HG03432 (cell line): ENCODE measurements at regions not wholly inside any gene's neighbourhood (a gene's known extent, or its start where the extent isn't known, plus 50 kb on each side); places are given as distances from the start of the nearest gene placed in this dataset.

Experiments
- ATAC-seq: cut with Tn5 transposase; IDR thresholded peaks from one replicate; pipeline ENCODE4 v1.9.1; 2021; ENCODE audit warnings: mild to moderate bottlenecking, moderate library complexity; ENCODE audit not compliant: unreplicated experiment

DNA sequence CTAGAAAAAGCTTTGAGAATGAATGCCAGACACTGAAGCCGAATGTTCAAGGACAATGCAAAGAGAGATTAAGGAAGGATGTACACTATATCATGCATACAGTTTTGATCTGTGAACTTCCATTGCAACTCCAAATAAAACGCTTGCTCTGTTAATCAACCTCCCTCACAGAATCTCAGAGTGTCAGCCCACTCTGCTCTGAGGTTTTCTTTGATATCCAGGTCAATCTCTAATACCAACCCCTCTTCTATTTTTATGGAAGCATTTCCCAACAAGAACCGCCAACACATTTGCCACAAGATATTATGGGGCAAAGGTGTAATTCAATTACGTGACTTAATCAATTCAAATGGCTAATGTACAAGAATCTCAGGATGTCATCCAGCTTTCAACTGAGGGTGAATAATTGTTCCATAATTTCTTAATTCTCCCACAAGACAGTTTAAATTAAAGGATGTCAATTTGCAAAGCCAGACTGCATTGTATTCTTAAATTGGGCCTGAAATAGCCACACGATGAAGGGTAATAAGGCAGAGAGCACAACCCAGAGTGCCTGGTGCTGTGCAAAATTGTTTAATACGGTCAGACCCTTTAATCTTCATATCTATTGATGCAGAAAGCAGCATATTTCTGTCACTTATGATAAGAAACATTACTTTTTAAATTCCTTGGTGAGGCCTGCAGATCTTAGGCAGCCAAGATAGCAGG lies 459.2 kb upstream of the DAB1 start:
- no peak for ATAC-seq

DNA sequence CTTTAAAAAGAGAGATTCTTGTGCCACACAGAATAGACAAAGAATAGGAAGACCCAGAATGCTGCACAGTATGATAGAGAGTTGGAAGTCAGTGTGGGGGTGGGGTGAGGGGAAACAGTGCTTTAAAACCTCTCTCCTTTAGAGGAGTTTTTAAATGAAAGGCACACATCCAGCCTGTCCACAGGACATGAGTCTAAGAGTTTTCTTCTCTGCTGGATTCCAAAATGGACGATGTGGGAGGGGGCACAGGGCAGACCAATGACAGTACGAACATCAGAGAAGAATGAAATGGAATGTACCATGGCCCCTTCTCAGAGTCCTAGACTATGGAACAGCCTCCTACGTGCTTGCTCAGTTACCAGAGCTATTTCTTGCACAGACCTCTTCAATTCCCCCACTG lies 458.2 kb upstream of the DAB1 start:
- no peak for ATAC-seq

DNA sequence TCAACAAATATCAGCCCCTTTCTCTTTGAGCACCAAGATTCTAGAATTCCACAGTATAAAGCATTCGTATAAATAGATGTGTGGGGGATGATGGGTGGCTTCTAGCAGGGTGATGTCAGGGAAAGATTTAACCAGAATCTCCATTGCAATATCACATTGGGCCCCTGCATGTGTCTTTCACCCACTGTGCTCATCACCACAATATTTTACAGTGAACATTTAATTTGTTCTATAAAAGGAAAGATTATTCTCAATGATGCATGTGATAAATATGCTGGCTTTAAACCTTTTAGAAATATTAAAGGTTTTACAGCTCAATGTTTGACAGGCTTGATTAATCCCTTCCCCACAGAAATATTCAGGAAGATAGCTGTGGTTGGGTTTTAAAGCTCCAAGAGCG lies 457.8 kb upstream of the DAB1 start:
- ATAC-seq: no peak

DNA sequence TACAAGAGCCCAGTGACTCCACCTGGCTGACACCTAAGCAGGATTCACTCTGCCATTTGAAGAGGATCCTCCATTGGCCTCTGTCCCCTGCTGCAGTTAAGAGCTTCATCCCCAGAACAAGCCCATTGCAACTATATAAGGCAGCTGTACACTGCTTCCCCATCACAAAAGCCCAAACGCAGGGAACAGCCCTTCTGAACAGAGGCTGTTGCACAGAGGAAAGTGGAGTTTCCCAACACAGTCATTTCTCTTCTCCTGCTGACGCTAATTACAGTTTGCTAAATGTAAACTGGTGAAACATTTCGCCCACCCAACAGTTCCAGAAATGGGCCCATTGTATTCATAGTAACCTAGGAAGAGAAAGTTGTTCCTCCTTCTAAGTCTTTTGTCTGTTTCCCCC lies 455.8 kb upstream of the DAB1 start:
- no peak for ATAC-seq

DNA sequence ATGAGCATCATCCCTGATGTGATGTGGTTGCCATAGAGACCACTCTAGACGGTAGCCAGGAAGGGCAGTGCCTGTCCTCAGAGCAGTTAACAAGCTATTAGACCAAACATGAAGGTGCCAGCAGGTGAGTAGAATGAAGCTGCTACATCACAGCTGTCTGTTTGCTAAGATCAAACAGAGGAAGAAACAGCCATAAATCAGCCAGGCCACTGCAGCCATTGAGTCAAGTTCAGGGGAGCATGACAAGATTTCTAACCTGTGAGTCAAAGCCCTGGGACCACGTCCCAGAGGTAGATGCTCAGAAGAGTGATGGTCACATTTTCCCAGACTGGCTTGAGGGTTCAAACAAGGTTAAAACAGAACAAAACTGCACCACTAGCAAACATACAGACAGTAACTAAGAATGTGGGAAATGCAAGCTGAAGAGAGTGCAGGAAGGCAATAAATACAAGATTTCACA lies 450.6 kb upstream of the DAB1 start:
- no peak for ATAC-seq

DNA sequence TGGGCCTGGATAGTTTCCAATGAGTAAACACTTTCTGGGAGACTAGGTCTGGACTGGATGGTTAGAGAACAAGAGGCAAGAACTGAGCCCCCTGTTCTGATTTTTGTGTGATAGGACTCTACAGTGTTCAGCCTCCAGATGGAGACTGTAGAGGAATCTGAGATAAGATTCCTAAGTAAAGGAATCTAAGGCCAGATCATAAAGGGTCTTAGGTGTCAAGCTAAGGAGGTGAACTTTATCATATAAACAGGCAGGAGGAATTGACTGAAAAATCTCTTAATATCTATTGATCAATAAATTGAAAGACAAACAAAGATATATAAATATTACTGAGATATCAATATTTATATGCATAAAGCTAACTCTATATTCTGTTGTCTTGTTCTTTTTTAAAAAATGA lies 449.1 kb upstream of the DAB1 start:
- no peak for ATAC-seq

DNA sequence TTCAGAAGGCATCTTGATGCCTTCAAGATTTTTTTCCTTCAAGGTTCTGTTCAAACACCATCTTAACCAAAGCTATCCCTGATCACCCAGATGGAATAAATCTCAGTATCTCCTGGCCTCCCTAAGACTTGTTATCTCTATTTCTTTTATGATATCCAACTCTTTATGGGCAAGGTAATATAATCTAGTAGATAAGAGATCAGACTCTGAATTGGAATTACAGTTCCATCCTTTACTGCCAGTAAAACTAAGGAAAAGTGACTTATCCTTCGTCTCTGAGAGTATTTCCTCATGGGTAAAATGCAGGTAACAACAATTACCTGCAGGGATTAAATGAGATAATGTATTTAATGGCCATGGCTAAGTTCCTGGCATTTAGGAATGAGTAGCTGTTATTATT lies 445.0 kb upstream of the DAB1 start:
- ATAC-seq: no peak

DNA sequence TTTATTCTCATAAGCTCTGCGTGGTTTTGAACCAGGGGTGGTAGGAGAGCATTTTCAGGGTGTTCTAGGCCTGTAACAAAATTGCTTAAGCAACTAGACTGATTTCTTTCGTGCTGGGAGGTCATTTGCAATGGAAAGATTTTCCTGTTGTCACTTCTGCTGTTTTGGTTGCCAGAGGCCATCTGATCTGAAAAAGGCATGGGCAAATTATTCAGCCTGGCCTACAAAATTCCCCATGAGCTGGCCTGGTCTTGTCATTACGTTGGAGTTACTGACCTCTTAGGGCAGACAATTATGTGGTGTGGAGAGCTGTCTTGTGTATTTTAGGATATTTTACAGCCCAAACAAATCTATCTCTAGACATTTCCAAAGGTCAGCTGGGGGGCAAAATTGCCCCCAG lies 444.4 kb upstream of the DAB1 start:
- no peak for ATAC-seq

DNA sequence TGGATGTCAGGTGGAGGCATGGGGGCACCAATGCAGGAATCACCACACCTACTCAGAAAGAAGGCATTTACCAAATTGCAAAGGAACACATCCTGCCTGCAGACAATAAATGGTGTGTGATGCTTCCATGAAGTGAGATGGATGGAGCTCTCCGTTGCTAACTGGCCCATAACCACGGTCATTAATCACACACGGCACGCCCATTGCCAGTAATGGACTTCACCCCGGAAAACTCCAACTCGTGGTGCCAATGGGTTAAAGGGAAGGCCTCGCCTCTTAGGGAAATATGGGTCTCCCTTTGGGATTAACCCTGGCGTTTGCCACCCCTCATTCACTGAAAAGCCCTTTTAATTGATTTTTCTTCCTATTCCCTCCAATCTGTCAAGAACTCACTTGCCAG lies 443.1 kb upstream of the DAB1 start:
- no peak for ATAC-seq

DNA sequence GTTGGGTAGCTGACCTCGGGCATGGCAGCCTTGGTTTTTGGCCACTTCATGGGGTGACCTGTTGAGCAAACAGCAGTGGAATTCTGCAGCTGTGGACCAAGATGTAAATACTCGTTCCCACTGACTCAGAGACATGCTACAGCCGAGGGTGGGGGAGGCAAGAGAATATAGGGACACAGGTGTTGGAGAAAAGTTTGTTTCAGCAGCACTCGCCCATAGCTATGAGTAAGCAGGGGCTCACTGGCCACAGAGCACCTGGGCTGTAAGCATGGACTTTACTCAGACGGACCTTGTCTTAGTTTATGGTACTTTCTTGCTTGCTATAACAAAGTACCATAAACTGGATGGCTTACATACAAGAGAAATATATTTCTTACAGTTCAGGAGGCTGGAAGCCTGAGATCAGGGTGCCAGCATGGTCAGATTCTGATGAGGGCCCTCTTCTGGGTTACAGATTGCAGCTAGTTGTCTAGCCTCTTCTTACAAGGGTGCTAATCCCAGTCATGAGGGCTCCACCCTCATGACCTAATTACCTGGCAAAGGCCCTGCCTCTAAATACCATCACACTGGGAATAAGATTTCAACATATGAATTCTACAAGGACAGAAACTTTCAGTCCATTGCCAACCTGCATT lies 437.2 kb upstream of the DAB1 start:
- no peak for ATAC-seq

DNA sequence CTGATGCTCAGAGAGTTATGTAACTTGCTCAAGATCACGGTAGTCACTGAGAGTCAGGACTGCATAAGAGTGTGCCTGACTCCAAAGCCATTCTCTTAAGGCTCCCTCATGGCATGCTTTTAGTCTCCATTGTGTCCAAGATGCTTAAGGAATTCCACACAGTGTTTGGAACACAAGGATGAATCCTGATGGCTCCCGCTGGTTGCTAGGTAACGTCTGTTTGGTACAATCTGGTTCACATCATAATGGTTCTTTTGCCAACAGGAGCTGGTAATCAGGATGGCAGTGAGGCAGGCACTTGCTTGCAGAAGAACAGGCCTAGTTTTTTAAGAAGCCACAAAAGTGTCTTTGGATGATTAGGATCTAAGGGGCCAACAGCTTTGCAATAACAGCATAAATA lies 436.5 kb upstream of the DAB1 start:
- ATAC-seq: no peak

DNA sequence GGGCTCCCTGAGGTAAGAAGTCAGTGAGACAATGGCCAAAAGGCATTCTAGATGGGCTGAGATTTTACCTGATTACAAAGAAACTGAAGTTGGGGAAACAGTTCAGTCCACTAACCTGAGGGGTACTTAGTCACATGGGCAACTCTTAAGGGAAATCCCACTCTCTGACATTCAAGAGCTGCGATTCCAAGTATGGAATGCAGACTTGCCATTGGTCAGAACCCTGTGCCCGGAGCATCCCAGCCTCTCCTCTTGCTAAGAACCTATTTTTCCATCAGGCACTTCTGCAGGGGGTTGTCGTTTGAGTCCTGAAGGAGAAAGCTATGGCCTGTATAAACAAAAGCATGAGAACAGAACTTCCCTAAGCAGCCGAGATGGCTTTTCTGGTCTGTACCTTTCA lies 434.9 kb upstream of the DAB1 start:
- no peak for ATAC-seq

DNA sequence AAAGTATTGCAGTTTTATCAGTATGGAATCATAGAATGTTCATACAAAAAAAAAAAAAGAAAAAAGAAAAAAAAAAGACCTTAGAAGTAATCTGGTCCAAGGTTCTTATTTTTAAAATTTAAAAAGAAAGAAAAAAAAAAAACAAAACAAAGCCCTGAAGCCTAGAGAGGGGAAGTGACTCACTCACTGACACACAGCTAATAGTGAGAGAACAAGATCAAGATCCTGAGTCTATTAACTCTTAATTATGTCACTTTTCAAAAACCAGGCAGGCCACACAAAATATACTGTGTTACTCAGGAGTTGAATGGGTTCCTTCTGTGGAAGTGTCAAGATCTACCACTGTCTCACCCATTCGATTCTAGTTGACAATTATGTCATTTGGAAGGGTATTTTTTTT lies 433.9 kb upstream of the DAB1 start:
- no peak for ATAC-seq

DNA sequence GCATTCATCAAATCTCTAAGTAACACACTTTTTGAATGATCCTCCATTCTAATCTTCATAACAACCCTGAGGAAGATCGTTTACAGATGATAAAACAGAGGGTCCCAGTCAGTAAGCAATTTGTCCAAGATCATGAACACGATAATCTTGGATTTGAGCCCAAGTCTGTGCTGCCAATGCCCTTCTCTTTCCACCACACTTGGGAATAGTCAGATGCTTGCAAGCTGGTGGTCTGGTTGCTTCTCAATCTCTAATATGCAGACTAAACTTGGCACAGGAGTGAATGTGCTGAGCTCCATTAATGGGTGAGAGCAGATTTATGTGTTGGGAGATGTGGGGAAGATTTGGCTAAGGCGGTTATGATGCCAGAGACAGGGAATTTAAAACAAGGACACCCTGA lies 430.6 kb upstream of the DAB1 start:
- ATAC-seq: no peak

DNA sequence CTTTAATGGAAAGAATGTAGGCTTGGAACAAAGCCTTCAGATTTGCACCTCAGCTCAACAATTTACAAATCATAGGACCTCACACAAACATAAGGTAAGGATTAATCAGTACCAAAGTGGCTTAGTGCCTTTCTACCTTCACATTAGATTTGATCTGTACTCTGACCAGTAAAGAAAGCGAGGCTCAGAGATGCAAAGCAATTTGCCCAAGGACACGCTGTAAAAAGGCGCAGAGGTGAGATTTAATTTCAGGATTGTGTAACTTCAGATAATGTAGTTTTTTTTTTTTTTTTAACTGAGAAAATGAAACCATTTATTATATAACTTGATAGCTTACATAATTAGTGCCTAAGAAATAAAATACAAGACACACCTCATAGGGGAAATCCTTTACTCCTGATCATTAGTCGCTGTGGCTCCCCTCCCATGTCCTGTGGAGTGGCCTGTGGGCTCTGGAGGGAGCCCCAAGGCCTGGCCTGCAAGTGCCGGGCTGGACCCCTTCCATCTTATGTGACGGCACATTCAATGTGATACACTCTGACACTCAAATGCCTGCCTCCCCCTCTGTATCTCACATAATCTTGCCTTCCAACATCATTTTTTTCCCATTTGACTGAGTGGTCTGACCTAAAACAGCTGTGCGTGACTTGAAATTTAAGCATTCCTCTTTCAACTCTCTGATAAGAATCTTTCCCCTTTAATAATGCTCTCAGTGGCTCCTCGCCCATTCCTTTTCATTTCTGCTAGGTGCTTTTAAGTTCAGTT lies 426.5 kb upstream of the DAB1 start:
- no peak for ATAC-seq

DNA sequence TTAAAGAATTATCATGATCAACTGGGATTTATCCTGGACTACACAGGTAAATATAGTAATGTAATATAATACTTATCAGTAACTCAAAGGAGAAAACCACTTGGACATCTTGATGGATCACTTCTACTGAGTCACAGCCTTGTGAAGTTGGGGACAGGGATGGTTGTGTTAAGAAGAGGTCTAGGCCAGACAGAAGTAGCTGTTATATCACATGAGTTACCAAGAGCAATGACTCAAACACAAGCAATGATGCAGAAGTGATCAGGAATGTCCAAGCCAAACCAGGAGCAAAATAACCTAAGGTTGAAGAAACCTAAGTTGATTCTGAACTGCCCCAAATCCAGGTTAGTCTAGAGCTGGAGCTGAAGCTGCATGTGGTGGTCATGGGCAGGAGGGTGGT lies 424.5 kb upstream of the DAB1 start:
- no peak for ATAC-seq

DNA sequence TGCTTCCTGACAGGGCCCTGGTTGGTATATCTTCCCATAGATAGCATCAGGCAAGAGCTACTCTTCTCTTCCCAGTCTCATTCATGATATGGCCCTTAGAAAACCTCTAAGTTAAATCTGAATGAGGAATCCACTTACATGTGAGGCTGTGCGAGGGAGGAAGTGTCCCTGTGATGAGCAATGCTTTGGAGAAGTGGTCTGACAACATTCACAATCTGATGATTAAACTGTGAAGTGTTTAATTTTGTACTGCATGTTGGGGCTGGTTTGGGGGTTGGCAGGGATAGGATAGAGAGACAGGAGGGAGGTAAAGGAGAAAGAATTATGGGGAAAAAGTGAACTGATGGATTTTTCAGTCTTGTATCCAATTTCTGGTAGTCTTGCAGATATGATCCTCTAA lies 421.2 kb upstream of the DAB1 start:
- ATAC-seq: no peak

DNA sequence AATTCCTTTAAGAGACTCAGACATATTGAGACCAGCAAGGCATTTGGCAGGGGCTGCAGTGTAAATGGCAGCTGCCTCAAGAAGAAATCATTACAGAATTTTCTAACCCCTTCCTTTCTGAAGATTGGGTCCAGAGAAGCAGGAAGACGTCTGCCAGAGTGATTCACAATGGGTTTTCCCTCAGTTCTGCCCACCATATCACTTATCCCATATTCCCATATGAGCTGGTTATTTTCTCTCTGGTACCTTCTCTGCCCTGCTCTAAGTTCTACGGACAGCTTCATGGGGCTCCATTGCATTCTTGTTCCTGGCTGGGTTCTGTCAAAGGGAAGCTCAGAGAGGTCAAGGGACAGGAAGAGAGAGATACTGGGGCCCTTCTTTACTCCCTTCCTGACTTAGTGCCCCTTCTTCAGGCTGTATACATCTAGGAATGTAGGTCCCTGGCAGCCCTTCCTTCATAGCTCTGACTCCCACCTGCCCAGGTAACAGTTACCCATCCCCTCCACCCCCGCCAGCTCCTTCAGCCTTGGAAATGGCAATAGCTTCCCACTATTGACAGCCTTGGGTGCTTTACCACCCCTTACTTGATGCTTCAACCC lies 420.6 kb upstream of the DAB1 start:
- ATAC-seq: no peak

DNA sequence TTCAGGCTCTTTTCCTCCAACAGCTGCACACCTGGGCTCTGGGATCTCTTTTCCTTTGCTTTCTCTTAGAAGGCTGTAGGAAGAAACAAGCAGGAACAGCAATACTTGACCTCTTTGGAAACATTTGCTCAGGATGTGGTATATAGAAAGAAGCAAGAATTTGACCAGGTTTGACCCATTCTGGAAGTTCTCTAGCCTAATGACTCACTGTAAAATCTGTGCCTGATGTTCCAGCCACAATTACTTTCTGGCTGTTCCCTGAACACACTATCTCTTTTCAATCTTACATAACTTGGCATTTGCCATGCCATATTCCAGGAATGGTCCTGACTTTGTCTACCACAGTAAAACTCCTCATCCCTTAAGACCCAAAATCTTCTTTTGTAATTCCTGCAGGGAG lies 419.9 kb upstream of the DAB1 start:
- no peak for ATAC-seq

DNA sequence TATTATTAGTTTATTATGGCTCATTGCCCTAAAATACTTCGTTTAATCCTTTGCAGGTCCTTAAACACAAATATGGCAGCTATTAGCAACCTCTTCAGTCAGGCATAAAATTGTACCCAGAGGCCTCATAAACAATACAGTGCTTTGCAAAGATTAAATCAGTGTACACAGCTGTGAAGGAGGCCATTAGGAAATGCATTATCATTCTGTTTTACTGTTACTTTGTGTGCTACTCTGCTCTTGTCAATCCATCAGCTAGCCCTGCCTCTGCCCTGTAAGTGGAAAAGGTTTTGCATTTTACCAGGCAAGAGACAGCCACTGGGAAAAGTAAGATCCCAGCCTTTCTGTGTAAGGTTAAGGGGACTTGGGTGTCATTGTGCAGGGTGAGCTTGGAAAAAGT lies 415.7 kb upstream of the DAB1 start:
- no peak for ATAC-seq

DNA sequence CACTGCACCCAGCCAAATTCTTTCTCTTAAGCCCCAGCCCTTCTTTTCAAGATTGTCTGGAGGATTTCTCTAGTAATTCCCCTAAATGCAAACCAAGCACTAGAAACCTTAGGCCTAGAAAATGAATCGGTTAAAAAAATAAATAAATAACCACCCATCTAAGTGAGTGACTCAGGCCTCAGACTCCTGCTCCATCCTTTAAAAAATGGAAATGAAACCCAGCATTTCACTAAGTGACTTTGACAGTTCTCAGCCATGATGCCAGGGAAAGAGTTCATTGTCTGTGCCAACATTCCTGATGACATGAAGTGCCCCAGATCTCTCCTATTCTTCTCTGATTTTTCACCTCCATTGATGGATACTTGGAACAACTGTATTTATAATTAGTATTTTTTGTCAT lies 415.2 kb upstream of the DAB1 start:
- no peak for ATAC-seq

DNA sequence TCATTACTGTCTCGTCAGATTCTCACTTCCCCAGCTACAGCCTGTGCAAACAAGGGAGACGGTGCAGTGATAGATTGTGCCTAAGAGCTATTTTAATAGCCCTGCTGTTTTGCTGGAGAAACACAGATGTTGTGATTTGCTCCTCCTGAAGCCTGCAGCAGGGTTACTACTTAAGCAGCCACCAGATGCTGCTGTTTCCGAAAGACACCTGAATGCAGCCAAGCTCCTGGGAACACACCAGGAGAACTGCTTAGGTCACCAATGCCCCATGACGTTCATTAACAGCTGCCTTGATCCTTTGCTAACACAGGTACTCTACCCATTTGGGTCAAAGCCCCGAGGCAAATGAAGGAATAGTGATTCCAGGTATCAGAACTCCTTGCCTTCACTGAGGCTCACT lies 411.8 kb upstream of the DAB1 start:
- ATAC-seq: no peak
